Gastroesophageal sphincter (tissue), 3 donors: ENCODE measurements at regions not wholly inside any gene's neighbourhood (a gene's known extent, or its start where the extent isn't known, plus 50 kb on each side); places are given as distances from the start of the nearest gene placed in this dataset.

Source experiments
- CTCF ChIP-seq, 4 experiments: fragments of 200-600 bp in 2 of 4; fragments of 450-650 bp in 2 of 4; sonication (generic) in 1 of 4; IDR thresholded peaks; one replicate each; pipeline ENCODE4 v1.5.1; 2017 to 2019; ENCODE audit warnings: antibody characterized with exemption in 4 of 4, mild to moderate bottlenecking in 2 of 4, moderate library complexity in 2 of 4
- EP300 ChIP-seq: sonication (generic); formaldehyde crosslinking; IDR thresholded peaks from one replicate; pipeline ENCODE4 v1.6.1; 2017; ENCODE audit warnings: antibody characterized with exemption, mild to moderate bottlenecking
- POLR2AphosphoS5 ChIP-seq: sonication (generic); formaldehyde crosslinking; IDR thresholded peaks from one replicate; pipeline ENCODE4 v1.6.1; 2017; ENCODE audit warnings: antibody characterized with exemption

GRCh38 chr11:25520459-25520858, 811.5 kb upstream of the ANO3 start:
- TF ChIP-seq EP300, result no peak
- no peak for TF ChIP-seq CTCF (IDR thresholded peaks at IDR 0.05)
- no peak for TF ChIP-seq POLR2AphosphoS5
